GM13977 (cell line): ENCODE measurements at regions not wholly inside any gene's neighbourhood (a gene's known extent, or its start where the extent isn't known, plus 50 kb on each side); places are given as distances from the start of the nearest gene placed in this dataset.

Experiments used
- DNase-seq: peaks from one replicate; pipeline ENCODE4 v3.0.0; 2012; ENCODE audit warnings: low spot score
- in situ Hi-C: fragments of 300-500 bp; cut with MboI; formaldehyde crosslinking; loops from one replicate; pipeline ENCODE4 v1.12.0; 2022; ENCODE audit warnings: low sequenced_read_pairs, low pct_unique_long_range_greater_than_20kb, mixed read lengths, inconsistent platforms; ENCODE audit not compliant: unreplicated experiment
- TF ChIP-seq, protein P1 (sequence below): IDR thresholded peaks from 2 replicates; pipeline ENCODE4 v1.5.1; 2012; ENCODE audit warnings: mild to moderate bottlenecking, control low read depth; ENCODE audit not compliant: insufficient read depth; ENCODE audit errors: extremely low read depth, missing control alignments

DNA sequence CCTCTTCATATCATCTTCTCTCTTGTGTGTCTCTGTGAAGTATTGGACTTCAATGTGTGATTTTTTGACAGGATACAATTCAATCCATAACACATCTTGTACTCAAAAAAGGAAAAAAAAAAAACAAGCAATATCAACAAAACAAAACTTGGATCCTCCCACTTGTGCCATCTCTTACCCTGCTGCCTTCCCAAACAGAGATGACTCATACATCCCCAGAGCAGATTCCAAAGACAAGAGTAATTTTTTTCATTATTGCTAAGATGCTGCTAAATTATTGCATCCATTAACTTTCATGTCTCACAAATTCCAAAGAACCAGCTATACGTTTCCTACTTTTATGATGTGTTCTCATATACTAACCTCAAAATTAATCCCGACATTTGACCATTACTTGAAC, 479.2 kb downstream of the GBA3 start:
- in situ Hi-C loops: no loop called here
- DNase-seq: no peak
- TF ChIP-seq, protein P1, sequence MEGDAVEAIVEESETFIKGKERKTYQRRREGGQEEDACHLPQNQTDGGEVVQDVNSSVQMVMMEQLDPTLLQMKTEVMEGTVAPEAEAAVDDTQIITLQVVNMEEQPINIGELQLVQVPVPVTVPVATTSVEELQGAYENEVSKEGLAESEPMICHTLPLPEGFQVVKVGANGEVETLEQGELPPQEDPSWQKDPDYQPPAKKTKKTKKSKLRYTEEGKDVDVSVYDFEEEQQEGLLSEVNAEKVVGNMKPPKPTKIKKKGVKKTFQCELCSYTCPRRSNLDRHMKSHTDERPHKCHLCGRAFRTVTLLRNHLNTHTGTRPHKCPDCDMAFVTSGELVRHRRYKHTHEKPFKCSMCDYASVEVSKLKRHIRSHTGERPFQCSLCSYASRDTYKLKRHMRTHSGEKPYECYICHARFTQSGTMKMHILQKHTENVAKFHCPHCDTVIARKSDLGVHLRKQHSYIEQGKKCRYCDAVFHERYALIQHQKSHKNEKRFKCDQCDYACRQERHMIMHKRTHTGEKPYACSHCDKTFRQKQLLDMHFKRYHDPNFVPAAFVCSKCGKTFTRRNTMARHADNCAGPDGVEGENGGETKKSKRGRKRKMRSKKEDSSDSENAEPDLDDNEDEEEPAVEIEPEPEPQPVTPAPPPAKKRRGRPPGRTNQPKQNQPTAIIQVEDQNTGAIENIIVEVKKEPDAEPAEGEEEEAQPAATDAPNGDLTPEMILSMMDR: no peak

DNA sequence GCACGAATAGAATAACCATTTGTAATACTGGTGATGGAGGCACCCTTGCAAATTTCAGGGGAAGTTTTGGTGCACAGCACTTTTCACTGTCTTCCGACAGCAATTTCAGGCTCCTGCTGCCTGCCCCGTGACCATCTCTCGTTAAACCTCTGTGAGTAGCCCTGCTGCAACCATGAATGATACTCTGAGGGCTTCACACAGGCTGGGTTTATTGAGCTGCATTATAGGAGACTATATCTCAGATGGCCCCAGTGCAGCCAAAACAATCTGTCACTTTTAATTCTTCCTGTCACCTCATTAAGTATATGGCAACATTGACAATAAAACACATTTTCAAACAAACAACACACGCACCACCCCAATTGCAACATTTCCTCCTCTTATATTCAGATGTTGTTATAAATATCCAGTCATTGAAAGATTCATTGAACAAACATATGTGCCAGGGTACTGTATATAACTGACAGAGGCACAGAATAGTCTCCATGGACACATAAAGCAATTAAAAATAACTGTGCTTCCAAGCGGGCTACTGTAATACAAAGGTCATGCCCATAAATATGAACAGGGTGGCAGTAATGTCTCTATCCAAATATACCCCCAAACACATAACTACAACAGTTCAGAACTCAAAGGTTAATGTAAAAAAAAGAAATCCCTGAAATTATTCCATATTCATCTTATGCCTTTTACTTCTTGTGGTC, 477.0 kb downstream of the GBA3 start:
- DNase-seq: no peak
- TF ChIP-seq, protein P1: no peak
- in situ Hi-C loops: no loop called here

DNA sequence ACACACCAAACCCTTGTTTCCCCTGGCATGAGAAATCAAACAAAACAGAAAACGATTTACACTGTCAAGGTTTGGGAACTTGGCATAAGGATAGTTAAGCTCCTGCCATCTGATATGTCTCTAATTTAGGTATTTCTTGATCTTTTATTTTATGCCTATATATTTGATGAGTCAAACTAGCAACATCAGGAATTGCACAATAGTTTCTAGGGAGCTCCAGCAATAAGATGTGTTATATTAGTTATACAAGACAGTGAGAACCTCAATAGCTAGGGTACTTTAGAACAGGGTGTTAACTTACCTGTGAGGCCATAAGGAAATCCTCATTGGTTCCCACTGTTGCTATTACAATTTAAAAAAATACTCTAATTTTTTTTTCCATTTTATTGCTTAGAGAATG, 474.2 kb downstream of the GBA3 start:
- in situ Hi-C loops: no loop called here
- no peak for DNase-seq
- TF ChIP-seq, protein P1: no peak

DNA sequence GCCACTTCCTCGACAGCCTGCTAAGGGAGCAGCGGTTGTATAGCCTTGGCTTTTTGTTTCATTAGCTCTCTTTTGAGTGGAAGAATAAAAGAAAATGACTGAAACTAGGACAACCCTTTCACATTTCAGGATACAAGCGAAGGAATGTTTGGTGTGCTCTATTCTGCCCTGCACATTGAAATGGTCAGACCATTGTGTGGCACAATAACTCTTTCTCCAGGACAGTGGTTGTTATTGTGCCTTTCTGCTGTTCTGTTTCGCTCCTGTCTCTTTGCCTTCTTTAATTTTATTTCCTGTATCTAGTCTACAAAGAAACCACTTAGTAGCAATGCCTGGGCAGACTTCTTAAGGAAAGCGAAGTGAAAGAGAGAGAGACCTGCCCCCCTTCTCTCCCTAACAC, 473.7 kb downstream of the GBA3 start:
- in situ Hi-C loops: no loop called here
- DNase-seq: no peak
- TF ChIP-seq, protein P1: no peak

DNA sequence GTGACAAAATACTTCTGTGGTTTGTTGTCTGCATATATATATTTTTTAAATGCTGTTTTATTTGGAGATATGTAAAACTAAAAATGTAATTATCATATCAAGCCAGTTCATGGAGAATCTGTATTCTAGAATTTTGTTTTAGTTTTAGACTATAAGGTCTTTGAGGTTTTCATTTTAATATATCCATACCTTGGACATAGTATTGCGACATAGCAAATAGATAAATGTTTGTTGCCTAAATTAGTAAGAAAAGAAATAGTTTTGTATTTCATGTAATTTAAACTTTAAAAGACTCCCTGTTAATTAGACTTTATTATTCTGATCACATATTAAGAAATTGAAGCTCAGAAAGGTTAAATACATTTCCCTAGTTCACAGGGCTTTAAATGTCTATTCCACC, 472.9 kb downstream of the GBA3 start:
- no peak for DNase-seq
- in situ Hi-C loops: no loop called here
- TF ChIP-seq, protein P1: no peak

DNA sequence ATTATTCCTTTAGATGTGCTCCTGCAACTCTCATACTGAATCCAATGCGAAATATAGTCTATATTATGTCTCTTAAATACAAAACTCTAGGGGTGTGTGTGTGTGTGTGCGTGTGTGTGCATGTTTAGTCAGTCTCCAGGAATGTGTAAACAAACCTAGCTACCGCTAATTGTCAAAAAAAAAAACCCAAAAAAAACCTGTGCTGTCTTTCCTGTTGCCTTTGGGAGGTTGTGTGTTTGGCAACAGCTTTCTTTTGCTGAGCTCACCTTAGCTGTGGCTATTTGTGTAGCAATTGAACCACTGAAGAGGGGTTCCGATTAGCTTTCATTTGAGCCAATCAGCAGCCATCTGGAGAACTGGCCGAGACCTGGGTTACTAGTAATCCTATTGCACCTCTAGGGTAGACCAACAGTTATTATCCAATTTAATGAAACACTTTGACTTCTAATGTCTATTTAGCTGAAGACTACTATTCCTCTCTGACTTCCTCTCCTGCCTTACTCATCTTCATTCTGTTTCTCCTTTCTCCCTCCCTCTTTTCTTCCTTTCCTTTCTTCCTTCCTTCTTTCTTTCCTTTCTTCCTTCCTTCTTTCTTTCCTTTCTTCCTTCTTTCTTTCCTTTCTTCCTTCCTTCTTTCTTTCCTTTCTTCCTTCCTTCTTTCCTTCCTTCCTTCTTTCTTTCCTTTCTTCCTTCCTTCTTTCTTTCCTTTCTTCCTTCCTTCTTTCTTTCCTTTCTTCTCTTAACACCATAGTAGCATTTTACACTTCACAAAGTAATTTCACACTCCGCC, 471.1 kb downstream of the GBA3 start:
- TF ChIP-seq, protein P1: no peak
- in situ Hi-C loops: no loop called here
- no peak for DNase-seq
